A673 (cell line): ENCODE measurements at regions not wholly inside any gene's neighbourhood (a gene's known extent, or its start where the extent isn't known, plus 50 kb on each side); places are given as distances from the start of the nearest gene placed in this dataset.

ENCODE experiments used
- CTCF ChIP-seq: fragments of 300-800, 200-600 bp; sonication (generic); conservative IDR thresholded peaks from 2 replicates; pipeline ENCODE4 v1.5.1; 2017; ENCODE audit warnings: low read depth, mild to moderate bottlenecking, antibody characterized with exemption, low read length, moderate library complexity, mixed read lengths
- EZH2 ChIP-seq: fragments of 200-600 bp; sonication (generic); IDR thresholded peaks from 2 replicates; pipeline ENCODE4 v1.6.1; 2017; ENCODE audit warnings: borderline replicate concordance, low read depth, mild to moderate bottlenecking, mixed read lengths, antibody characterized with exemption, low read length; ENCODE audit not compliant: poor library complexity, severe bottlenecking

GRCh38 chr3:193935916-193936315, 200.0 kb upstream of the HES1 start:
- TF ChIP-seq CTCF (no peak), EZH2 (no peak)
